Esophagus squamous epithelium (tissue), 4 donors: ENCODE measurements at regions not wholly inside any gene's neighbourhood (a gene's known extent, or its start where the extent isn't known, plus 50 kb on each side); places are given as distances from the start of the nearest gene placed in this dataset.

Experiments
- CTCF ChIP-seq, 6 experiments: fragments of 450-650 bp in 4 of 6; fragments of 200-600 bp in 2 of 6; sonication (generic) in 2 of 6; IDR thresholded peaks; one replicate each; pipeline ENCODE4 v1.5.1; 2016 to 2019; ENCODE audit warnings: antibody characterized with exemption in 6 of 6, mild to moderate bottlenecking in 4 of 6, moderate library complexity in 4 of 6
- POLR2A ChIP-seq, 4 donors: fragments of 450-650 bp; IDR thresholded peaks; one replicate each; pipeline ENCODE4 v1.6.1; 2017; ENCODE audit warnings: antibody characterized with exemption in 4 of 4, mild to moderate bottlenecking in 4 of 4, moderate library complexity in 3 of 4

GRCh38 chr4:126705266-126705665 is 927.5 kb upstream of the INTU start:
- no peak for TF ChIP-seq CTCF (IDR thresholded peaks at IDR 0.05)
- no peak for TF ChIP-seq POLR2A (IDR thresholded peaks at IDR 0.05)
